ENCODE measurements at regions not wholly inside any gene's neighbourhood (a gene's known extent, or its start where the extent isn't known, plus 50 kb on each side); places are given as distances from the start of the nearest gene placed in this dataset.

DNA sequence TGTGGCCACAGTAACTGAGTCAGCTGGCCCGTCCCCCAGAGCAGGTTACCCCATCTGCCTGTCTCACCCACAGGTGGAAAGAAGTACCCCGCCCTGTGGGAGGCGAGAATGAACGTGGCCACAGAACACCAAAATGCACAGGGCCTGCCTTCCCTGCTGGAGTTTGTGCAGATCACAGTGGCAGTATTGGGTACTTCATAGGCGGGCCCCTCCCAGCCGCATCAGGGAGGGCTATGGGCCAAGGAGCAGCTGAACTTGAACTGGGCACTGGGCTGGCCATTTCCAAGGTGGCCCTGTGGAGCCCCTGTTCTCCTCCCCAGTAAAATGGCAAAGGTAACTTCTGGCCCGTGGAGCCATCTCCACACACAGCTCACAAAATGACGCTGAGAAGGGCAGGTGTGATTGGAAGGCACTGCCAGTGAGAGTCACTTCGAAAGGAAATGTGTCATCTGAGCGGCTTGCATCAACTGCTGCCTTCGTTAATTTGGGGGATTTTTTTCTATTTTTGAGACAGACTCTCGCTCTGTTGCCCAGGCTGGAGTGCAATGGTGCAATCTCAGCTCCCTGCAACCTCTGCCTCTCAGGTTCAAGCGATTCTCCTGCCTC is 162.9 kb downstream of the ENGASE start:
- Histone ChIP-seq H2AFZ (ENCODE audit: low read depth, low read length) (no peak overlapping the region), H3K4me1 (ENCODE audit: insufficient read depth, low read length) (no peaks in the 10 kb centered on the region), H3K27me3 (ENCODE audit: insufficient read depth, low read length) (peaks cover 25% of the 10 kb centered on the region), H3K4me3 (ENCODE audit: low read length) (no peak overlapping the region), H3K36me3 (ENCODE audit: insufficient read depth, low read length) (no peaks in the 10 kb centered on the region), H3K9me3 (ENCODE audit: low read length) (no peaks in the 10 kb centered on the region)

DNA sequence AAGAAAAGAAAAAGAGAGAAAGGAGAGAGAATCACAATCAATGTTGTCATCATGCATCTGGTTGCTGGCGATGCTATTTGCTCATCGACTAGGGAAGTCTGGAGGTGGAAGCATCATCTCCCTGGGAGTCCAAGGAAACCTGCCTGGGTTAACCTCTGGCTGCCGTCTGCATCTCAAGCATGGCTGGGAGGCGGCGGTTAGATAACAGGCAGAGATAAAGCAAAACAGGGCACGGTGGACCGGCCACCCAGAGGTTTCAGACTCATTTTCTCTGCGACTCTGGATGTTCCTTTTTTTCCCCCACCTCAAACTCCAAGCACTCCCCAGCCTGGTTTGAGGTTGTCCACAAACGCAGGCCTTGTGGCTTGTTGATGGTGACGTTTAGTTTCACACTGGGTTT is 161.2 kb downstream of the ENGASE start:
- Histone ChIP-seq H3K9me3 (ENCODE audit: low read length) (no peaks in the 10 kb centered on the region), H3K27me3 (ENCODE audit: insufficient read depth, low read length) (peaks cover 25% of the 10 kb centered on the region), H3K4me3 (ENCODE audit: low read length) (no peak overlapping the region), H2AFZ (ENCODE audit: low read depth, low read length) (no peak overlapping the region), H3K4me1 (ENCODE audit: insufficient read depth, low read length) (no peaks in the 10 kb centered on the region), H3K36me3 (ENCODE audit: insufficient read depth, low read length) (no peaks in the 10 kb centered on the region)

DNA sequence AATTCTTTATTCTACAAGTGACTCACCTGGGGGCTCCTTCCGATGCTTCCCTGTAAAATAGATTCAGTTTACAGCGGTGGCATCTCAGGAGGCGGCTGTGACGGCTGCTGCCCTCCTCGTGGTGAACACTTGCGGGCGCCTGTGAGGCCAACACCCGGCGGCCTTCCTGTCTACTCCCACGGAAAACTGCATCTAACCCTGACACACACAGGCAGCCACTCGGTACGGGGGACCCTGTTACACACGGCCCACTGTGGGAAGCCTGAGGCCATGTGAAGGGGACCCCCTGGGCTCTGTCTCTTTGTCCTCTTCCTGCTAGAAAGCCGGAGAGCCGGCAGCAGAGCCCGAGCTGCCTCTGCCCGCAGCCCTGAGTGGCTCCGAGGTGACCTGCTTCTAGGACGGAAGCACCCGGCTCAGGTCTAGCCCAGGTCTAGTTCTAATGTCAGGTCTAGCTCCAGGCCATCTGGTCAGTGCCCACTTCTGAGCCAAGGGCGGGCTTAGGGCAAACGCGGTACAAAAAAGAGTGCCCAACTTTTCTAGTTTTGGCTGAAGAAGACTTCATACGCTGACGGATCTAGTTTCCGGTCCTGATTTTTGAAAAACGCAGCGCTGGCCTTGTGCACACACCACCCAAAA is 159.4 kb downstream of the ENGASE start:
- H3K4me3 ChIP-seq (ENCODE audit: low read length) = no peak overlapping the region

DNA sequence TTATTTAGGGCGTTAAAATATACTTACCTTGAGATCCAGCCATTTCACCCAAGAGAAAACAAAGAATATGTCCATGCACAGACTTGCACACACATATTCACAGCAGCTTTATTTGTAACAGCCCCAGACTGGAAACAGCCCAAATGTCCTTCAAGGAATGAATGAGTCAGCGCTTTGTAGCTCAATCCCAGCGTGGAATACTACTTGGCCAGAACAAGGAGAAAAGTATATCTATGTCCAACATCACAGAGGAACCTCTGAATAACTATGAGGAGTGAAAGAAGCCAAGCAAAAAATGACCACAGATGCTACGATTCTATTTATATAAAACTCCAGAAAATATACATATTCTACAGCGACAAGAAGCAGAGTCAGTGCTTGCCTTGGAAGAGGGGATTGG is 158.3 kb downstream of the ENGASE start:
- no peak overlapping the region for H3K4me3 ChIP-seq (ENCODE audit: low read length)
- H2AFZ ChIP-seq (ENCODE audit: low read depth, low read length) = no peak overlapping the region
- peaks cover 11% of the 10 kb centered on the region for H3K27me3 ChIP-seq (ENCODE audit: insufficient read depth, low read length)
- no peaks in the 10 kb centered on the region for H3K9me3 ChIP-seq (ENCODE audit: low read length)
- no peaks in the 10 kb centered on the region for H3K4me1 ChIP-seq (ENCODE audit: insufficient read depth, low read length)
- no peaks in the 10 kb centered on the region for H3K36me3 ChIP-seq (ENCODE audit: insufficient read depth, low read length)

More for the DNA sequence above, 159.4 kb downstream of the ENGASE start:
- no peaks in the 10 kb centered on the region for H3K9me3 ChIP-seq (ENCODE audit: low read length)
- H3K4me1 ChIP-seq (ENCODE audit: insufficient read depth, low read length) = no peaks in the 10 kb centered on the region
- no peaks in the 10 kb centered on the region for H3K36me3 ChIP-seq (ENCODE audit: insufficient read depth, low read length)
- no peak overlapping the region for H2AFZ ChIP-seq (ENCODE audit: low read depth, low read length)
- H3K27me3 ChIP-seq (ENCODE audit: insufficient read depth, low read length) = peaks cover 18% of the 10 kb centered on the region

DNA sequence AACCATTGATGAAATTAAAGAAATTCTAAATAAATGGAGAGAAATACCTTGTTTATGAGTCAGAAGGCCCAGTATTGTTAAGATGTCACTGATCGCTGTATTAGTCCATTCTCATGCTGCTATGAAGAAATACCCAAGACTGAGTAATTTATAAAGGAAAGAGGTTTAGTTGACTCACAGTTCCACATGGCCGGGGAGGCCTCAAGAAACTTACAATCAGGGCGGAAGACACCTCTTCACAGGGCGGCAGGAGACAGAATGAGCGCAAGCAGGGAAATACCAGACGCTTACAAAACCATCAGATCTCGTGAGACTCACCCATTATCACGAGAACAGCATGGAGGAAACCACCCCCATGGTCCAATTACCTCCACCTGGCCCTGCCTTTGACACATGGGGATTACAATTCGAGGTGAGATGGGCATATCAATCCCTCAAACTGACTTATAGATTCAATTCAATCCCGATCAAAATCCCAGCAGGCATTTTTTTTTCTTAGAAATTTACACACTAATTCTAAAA is 157.2 kb downstream of the ENGASE start:
- Histone ChIP-seq H3K4me1 (ENCODE audit: insufficient read depth, low read length) (no peaks in the 10 kb centered on the region), H3K36me3 (ENCODE audit: insufficient read depth, low read length) (no peaks in the 10 kb centered on the region), H2AFZ (ENCODE audit: low read depth, low read length) (no peak overlapping the region), H3K9me3 (ENCODE audit: low read length) (no peaks in the 10 kb centered on the region), H3K27me3 (ENCODE audit: insufficient read depth, low read length) (peaks cover 5% of the 10 kb centered on the region), H3K4me3 (ENCODE audit: low read length) (no peak overlapping the region)

DNA sequence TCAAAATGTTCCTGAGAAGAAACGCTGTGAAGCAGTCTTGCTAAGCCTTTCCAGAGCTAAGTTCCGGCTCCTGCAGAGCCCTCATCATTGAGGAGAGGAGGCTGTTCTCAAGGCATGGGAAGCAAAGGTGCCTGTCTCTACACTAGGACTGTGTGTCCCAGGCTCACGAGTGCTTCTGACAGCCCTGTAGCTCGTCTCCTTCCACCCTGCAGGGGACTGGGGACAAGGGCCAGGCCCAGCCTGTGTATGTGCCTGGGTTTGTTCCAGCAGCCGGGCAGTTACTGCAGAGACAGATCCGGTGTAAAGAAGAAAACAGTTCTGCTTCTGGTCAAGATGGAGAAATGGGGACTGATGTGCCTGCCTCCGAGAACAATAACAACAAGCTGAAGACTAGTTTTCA is 156.0 kb downstream of the ENGASE start:
- H2AFZ ChIP-seq (ENCODE audit: low read depth, low read length) = no peak overlapping the region
- no peaks in the 10 kb centered on the region for H3K9me3 ChIP-seq (ENCODE audit: low read length)
- no peaks in the 10 kb centered on the region for H3K4me1 ChIP-seq (ENCODE audit: insufficient read depth, low read length)
- H3K27me3 ChIP-seq (ENCODE audit: insufficient read depth, low read length) = no peaks in the 10 kb centered on the region
- no peaks in the 10 kb centered on the region for H3K36me3 ChIP-seq (ENCODE audit: insufficient read depth, low read length)
- H3K4me3 ChIP-seq (ENCODE audit: low read length) = no peak overlapping the region

DNA sequence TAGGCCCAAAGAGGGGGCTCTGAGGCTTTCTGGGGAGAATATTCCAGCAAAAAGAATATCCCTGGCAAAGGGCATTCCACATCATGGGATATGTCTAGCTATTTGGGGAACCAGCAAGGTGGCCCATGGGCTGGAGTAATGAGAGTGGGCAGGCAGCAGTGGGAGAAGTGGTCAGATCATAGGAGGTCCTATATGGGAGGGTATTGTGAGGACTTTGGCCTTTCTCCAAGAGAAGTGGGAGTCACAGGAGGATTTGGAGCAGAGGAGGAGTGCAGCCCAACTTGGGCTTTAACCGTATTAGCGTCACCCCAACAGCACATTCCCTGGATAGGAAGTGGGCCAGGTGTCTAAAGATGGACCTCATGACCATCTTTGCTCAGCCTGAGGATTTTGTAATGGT is 151.4 kb downstream of the ENGASE start:
- peaks cover 34% of the 10 kb centered on the region for H3K27me3 ChIP-seq (ENCODE audit: insufficient read depth, low read length)

DNA sequence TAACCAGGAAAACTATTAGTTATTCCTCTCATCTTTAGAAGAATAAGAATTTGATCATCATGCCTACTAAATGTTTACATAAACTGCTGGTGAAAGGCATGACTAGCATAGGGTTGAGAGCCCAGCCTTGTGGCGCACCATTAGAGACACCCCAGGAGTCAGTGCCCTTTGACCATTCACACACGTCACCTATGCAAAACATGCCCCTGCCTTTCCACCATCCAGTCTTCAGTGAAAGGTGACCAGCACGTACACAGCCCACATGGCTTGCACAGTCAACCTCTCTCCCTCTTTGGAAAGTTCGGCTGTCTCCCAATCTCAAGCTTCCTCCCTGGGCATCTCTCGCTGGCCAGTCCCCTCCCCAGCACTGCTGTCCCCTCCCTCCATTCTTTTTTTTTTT is 150.3 kb downstream of the ENGASE start:
- Histone ChIP-seq H3K9me3 (ENCODE audit: low read length) (no peaks in the 10 kb centered on the region), H2AFZ (ENCODE audit: low read depth, low read length) (no peak overlapping the region), H3K27me3 (ENCODE audit: insufficient read depth, low read length) (peaks cover 46% of the 10 kb centered on the region), H3K4me3 (ENCODE audit: low read length) (no peak overlapping the region), H3K36me3 (ENCODE audit: insufficient read depth, low read length) (no peaks in the 10 kb centered on the region), H3K4me1 (ENCODE audit: insufficient read depth, low read length) (no peaks in the 10 kb centered on the region)

More for the DNA sequence above, 151.4 kb downstream of the ENGASE start:
- Histone ChIP-seq H3K4me3 (ENCODE audit: low read length) (no peak overlapping the region), H3K9me3 (ENCODE audit: low read length) (no peaks in the 10 kb centered on the region), H2AFZ (ENCODE audit: low read depth, low read length) (no peak overlapping the region), H3K4me1 (ENCODE audit: insufficient read depth, low read length) (no peaks in the 10 kb centered on the region), H3K36me3 (ENCODE audit: insufficient read depth, low read length) (no peaks in the 10 kb centered on the region)

DNA sequence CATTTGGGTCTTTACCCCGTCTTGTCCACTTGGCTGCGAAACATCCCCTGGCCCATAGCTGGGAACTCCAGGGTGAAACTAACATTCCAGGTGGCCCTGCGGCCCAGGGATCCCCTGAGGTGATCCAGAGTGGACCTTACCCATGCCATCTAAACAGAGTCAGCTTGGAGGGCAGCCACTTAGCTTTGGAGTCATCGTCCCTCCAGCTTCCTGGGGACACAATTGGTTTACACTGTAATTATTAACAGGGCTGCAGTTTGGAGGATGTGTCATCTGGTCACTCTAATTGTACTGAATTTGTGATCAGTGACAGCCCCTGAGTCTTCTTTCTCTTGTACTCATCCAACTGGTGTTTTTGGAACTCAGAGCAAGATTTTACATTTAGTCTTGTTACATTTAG is 149.9 kb downstream of the ENGASE start:
- Histone ChIP-seq H3K4me3 (ENCODE audit: low read length) (no peak overlapping the region), H3K27me3 (ENCODE audit: insufficient read depth, low read length) (peaks cover 46% of the 10 kb centered on the region), H3K36me3 (ENCODE audit: insufficient read depth, low read length) (no peaks in the 10 kb centered on the region), H3K9me3 (ENCODE audit: low read length) (no peaks in the 10 kb centered on the region), H2AFZ (ENCODE audit: low read depth, low read length) (no peak overlapping the region), H3K4me1 (ENCODE audit: insufficient read depth, low read length) (no peaks in the 10 kb centered on the region)

DNA sequence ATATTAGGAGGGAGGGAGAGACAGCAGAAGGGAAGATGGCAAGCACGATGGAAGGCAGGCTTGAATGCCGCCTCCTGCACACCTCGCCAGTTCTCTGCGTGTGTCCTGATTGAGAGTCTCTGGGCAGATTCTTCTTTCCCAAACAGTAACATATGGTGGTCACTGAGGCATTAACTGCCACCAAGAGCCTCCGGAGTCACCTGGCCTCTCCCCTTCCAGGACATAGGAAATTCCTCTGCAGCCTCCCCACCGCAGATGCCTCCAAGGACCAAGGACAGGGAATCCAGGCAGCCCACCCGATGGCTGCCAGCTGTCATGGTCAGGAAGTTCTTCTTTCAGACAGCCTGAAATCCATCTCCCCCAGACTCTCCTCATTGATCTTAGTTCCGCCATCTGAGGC is 149.3 kb downstream of the ENGASE start:
- H3K4me3 ChIP-seq (ENCODE audit: low read length) = no peak overlapping the region
- H2AFZ ChIP-seq (ENCODE audit: low read depth, low read length) = no peak overlapping the region
- H3K4me1 ChIP-seq (ENCODE audit: insufficient read depth, low read length) = no peaks in the 10 kb centered on the region
- H3K36me3 ChIP-seq (ENCODE audit: insufficient read depth, low read length) = no peaks in the 10 kb centered on the region
- H3K27me3 ChIP-seq (ENCODE audit: insufficient read depth, low read length) = peaks cover 51% of the 10 kb centered on the region
- H3K9me3 ChIP-seq (ENCODE audit: low read length) = no peaks in the 10 kb centered on the region

DNA sequence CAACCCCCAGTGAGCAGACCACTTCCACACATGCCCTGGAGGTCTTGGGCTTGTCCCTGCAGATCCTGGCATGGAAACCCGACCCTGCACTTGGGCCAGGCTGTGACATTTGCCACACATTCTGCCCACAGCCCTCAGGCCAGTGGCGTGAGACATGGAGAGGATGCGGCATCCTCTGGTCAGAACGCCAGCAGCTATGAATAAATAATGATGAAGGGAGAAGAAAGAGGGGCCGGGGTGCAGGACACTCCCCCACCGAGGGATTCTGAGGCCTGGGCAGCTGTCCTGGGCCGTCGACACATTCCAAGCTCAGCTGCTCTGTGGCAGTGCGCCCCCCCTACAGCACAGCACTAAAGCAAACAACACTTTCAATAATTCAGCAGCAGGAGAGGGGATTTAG is 148.8 kb downstream of the ENGASE start:
- Histone ChIP-seq H3K27me3 (ENCODE audit: insufficient read depth, low read length) (peaks cover 56% of the 10 kb centered on the region), H3K4me3 (ENCODE audit: low read length) (no peak overlapping the region), H3K9me3 (ENCODE audit: low read length) (no peaks in the 10 kb centered on the region), H2AFZ (ENCODE audit: low read depth, low read length) (no peak overlapping the region), H3K36me3 (ENCODE audit: insufficient read depth, low read length) (no peaks in the 10 kb centered on the region), H3K4me1 (ENCODE audit: insufficient read depth, low read length) (no peaks in the 10 kb centered on the region)

DNA sequence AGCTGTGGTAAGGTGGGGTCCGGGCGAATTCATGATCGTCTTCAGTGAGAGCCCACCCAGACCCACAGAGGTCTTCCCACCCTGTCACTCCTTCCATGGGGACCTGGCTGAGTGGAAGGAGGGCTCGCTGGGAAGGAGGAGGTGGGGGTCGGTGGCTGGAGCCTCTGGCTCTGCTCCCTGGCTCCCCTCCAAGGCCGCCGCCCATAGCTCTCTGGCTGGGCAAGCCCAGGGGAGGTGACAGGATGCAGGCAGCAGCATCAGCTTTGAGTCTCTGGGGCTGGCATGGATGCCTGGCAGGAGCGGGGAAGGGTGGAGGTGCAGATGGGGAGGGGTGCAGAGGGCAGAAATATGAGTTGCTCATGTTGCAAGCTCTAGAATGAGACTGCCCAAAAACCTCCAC is 147.0 kb downstream of the ENGASE start:
- Histone ChIP-seq H3K9me3 (ENCODE audit: low read length) (no peaks in the 10 kb centered on the region), H3K4me3 (ENCODE audit: low read length) (no peak overlapping the region), H2AFZ (ENCODE audit: low read depth, low read length) (no peak overlapping the region), H3K36me3 (ENCODE audit: insufficient read depth, low read length) (no peaks in the 10 kb centered on the region), H3K27me3 (ENCODE audit: insufficient read depth, low read length) (peaks cover 64% of the 10 kb centered on the region), H3K4me1 (ENCODE audit: insufficient read depth, low read length) (no peaks in the 10 kb centered on the region)

DNA sequence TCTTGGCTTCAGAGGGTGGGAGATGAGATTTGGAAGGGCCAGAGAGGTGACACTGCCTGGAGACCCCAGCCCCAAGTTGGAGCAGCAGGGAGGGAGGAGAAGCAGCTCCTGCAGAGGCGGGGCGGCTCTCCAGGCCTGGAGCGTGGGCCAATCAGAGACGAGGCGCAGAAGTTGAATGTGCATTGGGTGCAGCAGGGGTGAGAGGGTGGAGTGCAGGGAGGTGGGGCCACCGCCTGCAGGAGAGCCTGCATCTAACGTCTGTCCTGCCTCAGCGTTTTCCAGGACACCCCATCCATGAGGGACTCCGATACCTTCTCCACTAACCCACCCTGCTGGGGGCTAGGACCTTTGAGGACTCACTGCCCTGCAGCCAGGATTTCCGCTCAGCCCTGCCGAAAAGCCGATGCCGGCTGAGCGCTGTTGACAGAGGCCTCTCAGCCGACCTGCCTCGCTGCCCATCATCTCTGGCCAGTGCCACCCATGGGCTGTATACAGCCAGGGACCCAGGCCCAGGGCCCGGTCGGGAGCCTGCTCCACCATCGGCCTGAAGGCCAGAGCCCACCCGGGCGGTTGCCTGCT is 146.2 kb downstream of the ENGASE start:
- Histone ChIP-seq H3K27me3 (ENCODE audit: insufficient read depth, low read length) (peaks cover 72% of the 10 kb centered on the region), H3K9me3 (ENCODE audit: low read length) (no peaks in the 10 kb centered on the region), H3K36me3 (ENCODE audit: insufficient read depth, low read length) (no peaks in the 10 kb centered on the region), H3K4me3 (ENCODE audit: low read length) (no peak overlapping the region), H3K4me1 (ENCODE audit: insufficient read depth, low read length) (no peaks in the 10 kb centered on the region), H2AFZ (ENCODE audit: low read depth, low read length) (no peak overlapping the region)
